GM23338 (cell line): ENCODE measurements at regions not wholly inside any gene's neighbourhood (a gene's known extent, or its start where the extent isn't known, plus 50 kb on each side); places are given as distances from the start of the nearest gene placed in this dataset.
"Not testable (repeated sequence)": the region's sequence is repeated elsewhere in the genome, so short reads cannot be mapped to it uniquely, and the experiment has no call there.

ENCODE experiments used
- ATAC-seq: fragments of 200-7000 bp; cut with Tn5 transposase; 3 replicates; pipeline ENCODE4 v1.9.1; 2020
- DNase-seq: peaks from one replicate; pipeline ENCODE4 v3.0.0-alpha.2; 2015; ENCODE audit warnings: low spot score
- H2AFZ ChIP-seq: fragments of 200-600 bp; sonication (generic); 2 replicates; pipeline ENCODE4 v1.8.0; 2016; ENCODE audit warnings: antibody characterized with exemption, mild to moderate bottlenecking, moderate library complexity
- H3F3A ChIP-seq: fragments of 200-600 bp; sonication (generic); replicated peaks from 2 replicates; pipeline ENCODE4 v1.8.0; 2017; ENCODE audit warnings: antibody characterized with exemption, mixed run types, low read depth
- H3K27ac ChIP-seq: fragments of 200-600 bp; sonication (generic); 2 replicates; pipeline ENCODE4 v1.6.1; 2016; ENCODE audit warnings: low read depth
- H3K27me3 ChIP-seq: fragments of 200-600 bp; sonication (generic); 2 replicates; pipeline ENCODE4 v1.8.0; 2016; ENCODE audit warnings: mild to moderate bottlenecking, mixed run types, moderate library complexity; ENCODE audit not compliant: insufficient read depth
- H3K36me3 ChIP-seq: fragments of 200-600 bp; sonication (generic); 2 replicates; pipeline ENCODE4 v1.8.0; 2016; ENCODE audit warnings: mild to moderate bottlenecking; ENCODE audit not compliant: insufficient read depth
- H3K4me1 ChIP-seq: fragments of 200-600 bp; sonication (generic); 2 replicates; pipeline ENCODE4 v1.8.0; 2016; ENCODE audit warnings: mild to moderate bottlenecking, moderate library complexity; ENCODE audit not compliant: insufficient read depth
- H3K4me2 ChIP-seq: fragments of 200-600 bp; sonication (generic); 2 replicates; pipeline ENCODE4 v1.7.1; 2017; ENCODE audit warnings: mixed run types
- H3K4me3 ChIP-seq: fragments of 200-600 bp; sonication (generic); 2 replicates; pipeline ENCODE4 v1.6.1; 2016; ENCODE audit warnings: mixed run types
- H3K79me2 ChIP-seq: fragments of 200-600 bp; sonication (generic); replicated peaks from 2 replicates; pipeline ENCODE4 v1.8.0; 2017; ENCODE audit warnings: mild to moderate bottlenecking; ENCODE audit not compliant: insufficient read depth
- H3K9me2 ChIP-seq: fragments of 200-600 bp; sonication (generic); 2 replicates; pipeline ENCODE4 v1.8.0; 2017; ENCODE audit not compliant: insufficient read depth
- H4K20me1 ChIP-seq: fragments of 200-600 bp; sonication (generic); replicated peaks from 2 replicates; pipeline ENCODE4 v1.8.0; 2017; ENCODE audit warnings: mild to moderate bottlenecking; ENCODE audit not compliant: insufficient read depth
- H3K27ac Mint-ChIP-seq: 2 replicates; pipeline ENCODE4 v1.8.0; 2020; ENCODE audit warnings: inconsistent platforms, mild to moderate bottlenecking, moderate library complexity, mixed read lengths
- H3K27me3 Mint-ChIP-seq: 3 replicates; pipeline ENCODE4 v1.8.0; 2022; ENCODE audit warnings: low read depth, mild to moderate bottlenecking, moderate library complexity, mixed read lengths, inconsistent platforms; ENCODE audit not compliant: insufficient read depth, poor library complexity
- H3K36me3 Mint-ChIP-seq: 3 replicates; pipeline ENCODE4 v1.8.0; 2021; ENCODE audit warnings: low read depth, mild to moderate bottlenecking, inconsistent platforms, moderate library complexity, mixed read lengths
- H3K4me1 Mint-ChIP-seq: 3 replicates; pipeline ENCODE4 v1.8.0; 2020; ENCODE audit warnings: mild to moderate bottlenecking, inconsistent platforms, mixed read lengths
- H3K4me3 Mint-ChIP-seq: 3 replicates; pipeline ENCODE4 v1.8.0; 2021; ENCODE audit warnings: moderate library complexity, mild to moderate bottlenecking, inconsistent platforms, mixed read lengths
- H3K9me3 Mint-ChIP-seq: 3 replicates; pipeline ENCODE4 v1.8.0; 2020; ENCODE audit warnings: moderate library complexity, mild to moderate bottlenecking, inconsistent platforms, mixed read lengths
- CREB1 ChIP-seq: fragments of 250-450 bp; sonication (Bioruptor Pico); IDR thresholded peaks from 2 replicates; pipeline ENCODE4 v1.5.0; 2020; ENCODE audit warnings: low read depth, mild to moderate bottlenecking, moderate library complexity
- EZH2 ChIP-seq: fragments of 200-600 bp; sonication (generic); IDR thresholded peaks from one replicate; pipeline ENCODE4 v1.8.0; 2017; ENCODE audit warnings: antibody characterized with exemption, mild to moderate bottlenecking, low read depth; ENCODE audit not compliant: unreplicated experiment
- EZH2phosphoT487 ChIP-seq: fragments of 200-600 bp; sonication (generic); IDR thresholded peaks from one replicate; pipeline ENCODE4 v1.8.1; 2018; ENCODE audit warnings: antibody characterized with exemption; ENCODE audit not compliant: unreplicated experiment
- JUNB ChIP-seq: IDR thresholded peaks from one replicate; pipeline ENCODE4 v1.6.1; 2016; ENCODE audit warnings: antibody characterized with exemption; ENCODE audit not compliant: unreplicated experiment
- NANOG ChIP-seq: IDR thresholded peaks from 2 replicates; pipeline ENCODE4 v1.6.1; 2016; ENCODE audit warnings: antibody characterized with exemption, borderline replicate concordance
- POLR2AphosphoS5 ChIP-seq: IDR thresholded peaks from 2 replicates; pipeline ENCODE4 v1.6.1; 2016; ENCODE audit warnings: antibody characterized with exemption, low read depth
- ZNF114 ChIP-seq: fragments of 250-450 bp; sonication (Bioruptor Pico); IDR thresholded peaks from 2 replicates; pipeline ENCODE4 v1.5.0; 2020; ENCODE audit warnings: mild to moderate bottlenecking, moderate library complexity
- ZNF331 ChIP-seq: fragments of 250-450 bp; sonication (Bioruptor Pico); IDR thresholded peaks from 2 replicates; pipeline ENCODE4 v1.5.0; 2020; ENCODE audit warnings: low read depth, mild to moderate bottlenecking, moderate library complexity
- TF ChIP-seq, protein P1 (sequence below): IDR thresholded peaks from 2 replicates; pipeline ENCODE4 v1.6.1; 2016; ENCODE audit warnings: antibody characterized with exemption
- TF ChIP-seq, protein P2 (sequence below), 2 experiments: fragments of 200-600 bp in 1 of 2; sonication (generic) in 1 of 2; conservative IDR thresholded peaks; 2 replicates each; pipeline versions ENCODE4 v1.5.1 to v1.6.1; 2016 to 2017; ENCODE audit warnings: antibody characterized with exemption in 2 of 2, low read depth in 2 of 2, mild to moderate bottlenecking in 2 of 2, moderate library complexity in 1 of 2
- TF ChIP-seq, protein P3 (sequence below): fragments of 250-450 bp; sonication (Bioruptor Pico); IDR thresholded peaks from 2 replicates; pipeline ENCODE4 v1.5.0; 2020; ENCODE audit warnings: mild to moderate bottlenecking, moderate library complexity

DNA sequence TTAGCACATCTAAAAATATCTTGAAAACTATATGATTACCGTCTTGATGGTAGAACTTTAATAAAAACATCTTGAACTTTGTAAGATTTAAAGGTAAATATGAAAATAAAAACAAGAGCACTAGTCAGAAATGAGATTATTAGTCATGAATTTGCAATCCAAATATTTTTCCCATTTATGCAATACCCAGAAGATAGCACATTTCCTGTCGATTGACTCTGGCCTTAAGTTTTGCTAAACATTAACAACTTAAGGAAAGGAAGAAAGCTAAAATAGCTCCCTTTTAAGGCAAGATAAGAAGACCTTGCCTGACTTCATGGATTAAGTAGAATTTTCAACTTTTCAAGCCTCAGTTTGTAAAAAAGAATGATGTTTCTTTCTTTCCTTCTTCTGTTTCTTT lies 1374.7 kb upstream of the RAG2 start:
- Histone ChIP-seq H3K9me2 (no peaks in the 10 kb centered on the region), H3F3A (no peaks in the 10 kb centered on the region), H4K20me1 (no peaks in the 10 kb centered on the region), H3K4me3 (no peak overlapping the region), H3K4me1 (no peaks in the 10 kb centered on the region; the same call in 1 of the 2 replicates), H3K79me2 (no peaks in the 10 kb centered on the region), H2AFZ (no peak overlapping the region), H3K27me3 (no peaks in the 10 kb centered on the region), H3K27ac (no peak overlapping the region), H3K4me2 (no peak overlapping the region), H3K36me3 (no peaks in the 10 kb centered on the region; the same call in 1 of the 2 replicates)
- peaks cover 10% of the 10 kb centered on the region; the same call in 2 of the 3 replicates for H3K36me3 Mint-ChIP-seq
- H3K4me3 Mint-ChIP-seq, result no peak overlapping the region
- H3K4me1 Mint-ChIP-seq, result peaks cover 16% of the 10 kb centered on the region; the same call in 2 of the 3 replicates
- ATAC-seq (no peak), DNase-seq (no peak)
- H3K9me3 Mint-ChIP-seq, result peaks cover 3% of the 10 kb centered on the region; the same call in 2 of the 3 replicates
- H3K27ac Mint-ChIP-seq, result no peak overlapping the region
- TF ChIP-seq, protein P1, sequence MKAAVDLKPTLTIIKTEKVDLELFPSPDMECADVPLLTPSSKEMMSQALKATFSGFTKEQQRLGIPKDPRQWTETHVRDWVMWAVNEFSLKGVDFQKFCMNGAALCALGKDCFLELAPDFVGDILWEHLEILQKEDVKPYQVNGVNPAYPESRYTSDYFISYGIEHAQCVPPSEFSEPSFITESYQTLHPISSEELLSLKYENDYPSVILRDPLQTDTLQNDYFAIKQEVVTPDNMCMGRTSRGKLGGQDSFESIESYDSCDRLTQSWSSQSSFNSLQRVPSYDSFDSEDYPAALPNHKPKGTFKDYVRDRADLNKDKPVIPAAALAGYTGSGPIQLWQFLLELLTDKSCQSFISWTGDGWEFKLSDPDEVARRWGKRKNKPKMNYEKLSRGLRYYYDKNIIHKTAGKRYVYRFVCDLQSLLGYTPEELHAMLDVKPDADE, result no peak
- no peak for TF ChIP-seq ZNF331
- no peak for TF ChIP-seq POLR2AphosphoS5
- TF ChIP-seq JUNB, result no peak
- TF ChIP-seq, protein P2, sequence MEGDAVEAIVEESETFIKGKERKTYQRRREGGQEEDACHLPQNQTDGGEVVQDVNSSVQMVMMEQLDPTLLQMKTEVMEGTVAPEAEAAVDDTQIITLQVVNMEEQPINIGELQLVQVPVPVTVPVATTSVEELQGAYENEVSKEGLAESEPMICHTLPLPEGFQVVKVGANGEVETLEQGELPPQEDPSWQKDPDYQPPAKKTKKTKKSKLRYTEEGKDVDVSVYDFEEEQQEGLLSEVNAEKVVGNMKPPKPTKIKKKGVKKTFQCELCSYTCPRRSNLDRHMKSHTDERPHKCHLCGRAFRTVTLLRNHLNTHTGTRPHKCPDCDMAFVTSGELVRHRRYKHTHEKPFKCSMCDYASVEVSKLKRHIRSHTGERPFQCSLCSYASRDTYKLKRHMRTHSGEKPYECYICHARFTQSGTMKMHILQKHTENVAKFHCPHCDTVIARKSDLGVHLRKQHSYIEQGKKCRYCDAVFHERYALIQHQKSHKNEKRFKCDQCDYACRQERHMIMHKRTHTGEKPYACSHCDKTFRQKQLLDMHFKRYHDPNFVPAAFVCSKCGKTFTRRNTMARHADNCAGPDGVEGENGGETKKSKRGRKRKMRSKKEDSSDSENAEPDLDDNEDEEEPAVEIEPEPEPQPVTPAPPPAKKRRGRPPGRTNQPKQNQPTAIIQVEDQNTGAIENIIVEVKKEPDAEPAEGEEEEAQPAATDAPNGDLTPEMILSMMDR (conservative IDR thresholded peaks at IDR 0.05; ENCODE audit: low read depth in 2 of 2), result no peak
- TF ChIP-seq CREB1 (CRISPR knock-in tag), result no peak
- TF ChIP-seq, protein P3, sequence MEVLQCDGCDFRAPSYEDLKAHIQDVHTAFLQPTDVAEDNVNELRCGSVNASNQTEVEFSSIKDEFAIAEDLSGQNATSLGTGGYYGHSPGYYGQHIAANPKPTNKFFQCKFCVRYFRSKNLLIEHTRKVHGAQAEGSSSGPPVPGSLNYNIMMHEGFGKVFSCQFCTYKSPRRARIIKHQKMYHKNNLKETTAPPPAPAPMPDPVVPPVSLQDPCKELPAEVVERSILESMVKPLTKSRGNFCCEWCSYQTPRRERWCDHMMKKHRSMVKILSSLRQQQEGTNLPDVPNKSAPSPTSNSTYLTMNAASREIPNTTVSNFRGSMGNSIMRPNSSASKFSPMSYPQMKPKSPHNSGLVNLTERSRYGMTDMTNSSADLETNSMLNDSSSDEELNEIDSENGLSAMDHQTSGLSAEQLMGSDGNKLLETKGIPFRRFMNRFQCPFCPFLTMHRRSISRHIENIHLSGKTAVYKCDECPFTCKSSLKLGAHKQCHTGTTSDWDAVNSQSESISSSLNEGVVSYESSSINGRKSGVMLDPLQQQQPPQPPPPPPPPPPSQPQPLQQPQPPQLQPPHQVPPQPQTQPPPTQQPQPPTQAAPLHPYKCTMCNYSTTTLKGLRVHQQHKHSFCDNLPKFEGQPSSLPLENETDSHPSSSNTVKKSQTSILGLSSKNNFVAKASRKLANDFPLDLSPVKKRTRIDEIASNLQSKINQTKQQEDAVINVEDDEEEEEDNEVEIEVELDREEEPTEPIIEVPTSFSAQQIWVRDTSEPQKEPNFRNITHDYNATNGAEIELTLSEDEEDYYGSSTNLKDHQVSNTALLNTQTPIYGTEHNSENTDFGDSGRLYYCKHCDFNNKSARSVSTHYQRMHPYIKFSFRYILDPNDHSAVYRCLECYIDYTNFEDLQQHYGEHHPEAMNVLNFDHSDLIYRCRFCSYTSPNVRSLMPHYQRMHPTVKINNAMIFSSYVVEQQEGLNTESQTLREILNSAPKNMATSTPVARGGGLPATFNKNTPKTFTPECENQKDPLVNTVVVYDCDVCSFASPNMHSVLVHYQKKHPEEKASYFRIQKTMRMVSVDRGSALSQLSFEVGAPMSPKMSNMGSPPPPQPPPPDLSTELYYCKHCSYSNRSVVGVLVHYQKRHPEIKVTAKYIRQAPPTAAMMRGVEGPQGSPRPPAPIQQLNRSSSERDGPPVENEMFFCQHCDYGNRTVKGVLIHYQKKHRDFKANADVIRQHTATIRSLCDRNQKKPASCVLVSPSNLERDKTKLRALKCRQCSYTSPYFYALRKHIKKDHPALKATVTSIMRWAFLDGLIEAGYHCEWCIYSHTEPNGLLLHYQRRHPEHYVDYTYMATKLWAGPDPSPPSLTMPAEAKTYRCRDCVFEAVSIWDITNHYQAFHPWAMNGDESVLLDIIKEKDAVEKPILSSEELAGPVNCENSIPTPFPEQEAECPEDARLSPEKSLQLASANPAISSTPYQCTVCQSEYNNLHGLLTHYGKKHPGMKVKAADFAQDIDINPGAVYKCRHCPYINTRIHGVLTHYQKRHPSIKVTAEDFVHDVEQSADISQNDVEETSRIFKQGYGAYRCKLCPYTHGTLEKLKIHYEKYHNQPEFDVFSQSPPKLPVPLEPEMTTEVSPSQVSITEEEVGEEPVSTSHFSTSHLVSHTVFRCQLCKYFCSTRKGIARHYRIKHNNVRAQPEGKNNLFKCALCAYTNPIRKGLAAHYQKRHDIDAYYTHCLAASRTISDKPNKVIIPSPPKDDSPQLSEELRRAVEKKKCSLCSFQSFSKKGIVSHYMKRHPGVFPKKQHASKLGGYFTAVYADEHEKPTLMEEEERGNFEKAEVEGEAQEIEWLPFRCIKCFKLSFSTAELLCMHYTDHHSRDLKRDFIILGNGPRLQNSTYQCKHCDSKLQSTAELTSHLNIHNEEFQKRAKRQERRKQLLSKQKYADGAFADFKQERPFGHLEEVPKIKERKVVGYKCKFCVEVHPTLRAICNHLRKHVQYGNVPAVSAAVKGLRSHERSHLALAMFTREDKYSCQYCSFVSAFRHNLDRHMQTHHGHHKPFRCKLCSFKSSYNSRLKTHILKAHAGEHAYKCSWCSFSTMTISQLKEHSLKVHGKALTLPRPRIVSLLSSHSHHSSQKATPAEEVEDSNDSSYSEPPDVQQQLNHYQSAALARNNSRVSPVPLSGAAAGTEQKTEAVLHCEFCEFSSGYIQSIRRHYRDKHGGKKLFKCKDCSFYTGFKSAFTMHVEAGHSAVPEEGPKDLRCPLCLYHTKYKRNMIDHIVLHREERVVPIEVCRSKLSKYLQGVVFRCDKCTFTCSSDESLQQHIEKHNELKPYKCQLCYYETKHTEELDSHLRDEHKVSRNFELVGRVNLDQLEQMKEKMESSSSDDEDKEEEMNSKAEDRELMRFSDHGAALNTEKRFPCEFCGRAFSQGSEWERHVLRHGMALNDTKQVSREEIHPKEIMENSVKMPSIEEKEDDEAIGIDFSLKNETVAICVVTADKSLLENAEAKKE (CRISPR knock-in tag), result no peak
- TF ChIP-seq NANOG, result no peak
- no peak for TF ChIP-seq ZNF114
- TF ChIP-seq EZH2phosphoT487, result no peak
- TF ChIP-seq EZH2, result no peak
- peaks cover 3% of the 10 kb centered on the region for H3K27me3 Mint-ChIP-seq

DNA sequence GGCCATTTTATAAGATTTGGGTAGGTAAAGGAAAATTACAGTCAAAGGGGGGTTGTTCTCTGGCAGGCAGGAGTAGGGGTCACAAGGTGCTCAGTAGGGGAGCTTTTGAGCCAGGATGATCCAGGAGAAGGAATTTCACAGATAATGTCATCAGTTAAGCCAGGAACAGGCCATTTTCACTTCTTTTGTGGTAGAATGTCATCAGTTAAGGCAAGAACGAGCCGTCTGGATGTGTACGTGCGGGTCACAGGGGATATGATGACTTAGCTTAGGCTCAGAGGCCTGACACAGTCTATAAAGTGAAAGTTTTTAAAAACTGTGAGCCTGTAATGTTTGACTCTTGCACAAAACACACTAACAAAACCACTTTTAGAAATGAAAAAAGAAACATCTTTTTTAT lies 1371.3 kb upstream of the RAG2 start:
- not testable (repeated sequence) for H3K9me2 ChIP-seq, H3K36me3 ChIP-seq, H3K79me2 ChIP-seq, DNase-seq, H3K9me3 Mint-ChIP-seq, ATAC-seq, H3K27me3 ChIP-seq, H4K20me1 ChIP-seq, H3K4me1 ChIP-seq, H3K4me3 Mint-ChIP-seq, H3K4me2 ChIP-seq, H3K27ac ChIP-seq, H3K27me3 Mint-ChIP-seq, H2AFZ ChIP-seq, H3K4me3 ChIP-seq, H3F3A ChIP-seq
- peak overlapping the region; percentile 52; the same call in 1 of the 2 replicates for H3K27ac Mint-ChIP-seq
- peaks cover 18% of the 10 kb centered on the region for H3K36me3 Mint-ChIP-seq
- peaks cover 16% of the 10 kb centered on the region; the same call in 2 of the 3 replicates for H3K4me1 Mint-ChIP-seq
